Mesodermal cell (in vitro differentiated cells): ENCODE measurements at regions not wholly inside any gene's neighbourhood (a gene's known extent, or its start where the extent isn't known, plus 50 kb on each side); places are given as distances from the start of the nearest gene placed in this dataset.

Experiments used
- H3K27ac ChIP-seq: 2 replicates; pipeline ENCODE4 v1.7.0; 2013; ENCODE audit warnings: mild to moderate bottlenecking, low read depth, low read length, moderate library complexity; ENCODE audit not compliant: severe bottlenecking
- H3K36me3 ChIP-seq: 2 replicates; pipeline ENCODE4 v1.7.1; 2013; ENCODE audit warnings: mild to moderate bottlenecking, low read length, moderate library complexity; ENCODE audit not compliant: control insufficient read depth, insufficient read depth
- H3K4me1 ChIP-seq: one replicate; pipeline ENCODE4 v1.7.1; 2013; ENCODE audit warnings: mild to moderate bottlenecking, low read length; ENCODE audit not compliant: insufficient read depth, control insufficient read depth, poor library complexity, severe bottlenecking
- H3K4me3 ChIP-seq: 2 replicates; pipeline ENCODE4 v1.7.0; 2013; ENCODE audit warnings: low read length, control low read depth, mild to moderate bottlenecking; ENCODE audit not compliant: insufficient read depth, poor library complexity, severe bottlenecking; ENCODE audit errors: extremely low read depth
- H3K9me3 ChIP-seq: 2 replicates; pipeline ENCODE4 v1.7.1; 2013; ENCODE audit warnings: mild to moderate bottlenecking, low read length, moderate library complexity; ENCODE audit not compliant: control insufficient read depth
- WGBS, 2 experiments: methylation state at CpG; one replicate each; pipeline ENCODE4 v1.1.5; 2013; ENCODE audit warnings: missing lambda C conversion rate in 2 of 2; ENCODE audit not compliant: insufficient coverage in 2 of 2; 5-methylcytosine and 5-hydroxymethylcytosine counted together

- H3K27ac ChIP-seq = peak overlapping the region; percentile 90
- WGBS, 2 experiments = 60 to 71% methylated on average over 1 to 2 of the region's 4 CpGs
Observed at GRCh38 chr14:32010604-32011125, 66.4 kb upstream of the ARHGAP5 start.

GRCh38 chr14:32011225-32011624, 65.9 kb upstream of the ARHGAP5 start:
- WGBS, 2 experiments = 95 to 100% methylated on average over 2 of the region's 3 CpGs
- H3K4me3 ChIP-seq = no peak overlapping the region
- peaks cover 45% of the 10 kb centered on the region for H3K4me1 ChIP-seq
- peak overlapping the region; percentile 90 for H3K27ac ChIP-seq
- H3K9me3 ChIP-seq = no peaks in the 10 kb centered on the region
- H3K36me3 ChIP-seq = no peaks in the 10 kb centered on the region

More at GRCh38 chr14:32010604-32011125, 66.4 kb upstream of the ARHGAP5 start:
- no peaks in the 10 kb centered on the region for H3K36me3 ChIP-seq
- H3K4me3 ChIP-seq = no peak overlapping the region
- H3K9me3 ChIP-seq = no peaks in the 10 kb centered on the region
- peaks cover 49% of the 10 kb centered on the region for H3K4me1 ChIP-seq

- H3K36me3 ChIP-seq = no peaks in the 10 kb centered on the region
- H3K4me1 ChIP-seq = peaks cover 36% of the 10 kb centered on the region
- H3K4me3 ChIP-seq = no peak overlapping the region
- no peak overlapping the region for H3K27ac ChIP-seq
- H3K9me3 ChIP-seq = no peaks in the 10 kb centered on the region
Observed at GRCh38 chr14:32012062-32012461, 65.0 kb upstream of the ARHGAP5 start.

DNA sequence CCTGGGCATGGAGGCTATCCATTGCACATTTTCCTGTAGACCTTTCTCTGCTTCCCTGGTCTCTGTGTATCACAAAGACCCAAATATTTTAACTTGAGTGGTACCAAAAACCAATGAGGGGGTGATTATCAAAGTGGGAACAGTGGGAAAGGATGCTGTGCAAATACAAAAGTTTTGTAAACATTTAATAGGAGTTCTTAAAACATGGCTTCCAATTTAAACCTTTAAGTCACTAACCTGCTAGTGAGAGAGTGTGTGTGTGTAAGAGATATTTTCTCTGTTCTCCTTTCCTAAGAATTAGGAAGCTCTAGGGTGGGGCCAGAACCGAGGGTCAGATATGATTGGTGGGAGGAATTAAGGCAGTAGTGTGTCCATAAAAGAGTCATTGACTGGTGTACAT, 64.5 kb upstream of the ARHGAP5 start:
- WGBS, 2 experiments = 80 to 100% methylated on average over 1 of the region's 1 CpG
- Histone ChIP-seq H3K36me3 (no peaks in the 10 kb centered on the region), H3K9me3 (no peaks in the 10 kb centered on the region), H3K27ac (no peak overlapping the region), H3K4me3 (no peak overlapping the region), H3K4me1 (peaks cover 31% of the 10 kb centered on the region)

DNA sequence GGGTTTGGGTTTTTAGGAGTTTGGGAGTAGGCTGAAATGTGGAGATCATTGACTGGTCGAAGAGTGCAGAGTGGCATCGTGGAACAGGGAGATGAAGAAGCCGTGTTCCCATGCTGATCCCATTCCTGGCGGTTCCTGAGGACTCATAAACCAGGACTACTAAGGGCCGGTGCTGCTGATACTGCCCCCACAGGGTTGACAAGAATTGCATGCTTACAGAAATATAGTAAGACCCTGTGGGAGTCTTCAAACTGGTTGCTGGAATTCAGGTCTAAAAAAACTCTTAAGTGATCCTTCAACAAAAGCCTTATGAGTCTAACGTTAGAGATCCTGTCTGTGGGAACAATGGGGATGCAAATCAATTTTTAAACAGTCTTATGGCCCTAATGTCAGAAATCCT, 64.0 kb upstream of the ARHGAP5 start:
- H3K27ac ChIP-seq = no peak overlapping the region
- no peaks in the 10 kb centered on the region for H3K36me3 ChIP-seq
- H3K4me3 ChIP-seq = no peak overlapping the region
- H3K4me1 ChIP-seq = peaks cover 27% of the 10 kb centered on the region
- H3K9me3 ChIP-seq = no peaks in the 10 kb centered on the region
- WGBS, 2 experiments = 73 to 85% methylated on average over 5 of the region's 6 CpGs

- WGBS, 2 experiments = 85 to 100% methylated on average over 1 of the region's 1 CpG
- H3K27ac ChIP-seq = no peak overlapping the region
- peaks cover 20% of the 10 kb centered on the region for H3K4me1 ChIP-seq
- no peaks in the 10 kb centered on the region for H3K9me3 ChIP-seq
- H3K36me3 ChIP-seq = no peaks in the 10 kb centered on the region
- H3K4me3 ChIP-seq = no peak overlapping the region
Observed at GRCh38 chr14:32014057-32014456, 63.0 kb upstream of the ARHGAP5 start.

DNA sequence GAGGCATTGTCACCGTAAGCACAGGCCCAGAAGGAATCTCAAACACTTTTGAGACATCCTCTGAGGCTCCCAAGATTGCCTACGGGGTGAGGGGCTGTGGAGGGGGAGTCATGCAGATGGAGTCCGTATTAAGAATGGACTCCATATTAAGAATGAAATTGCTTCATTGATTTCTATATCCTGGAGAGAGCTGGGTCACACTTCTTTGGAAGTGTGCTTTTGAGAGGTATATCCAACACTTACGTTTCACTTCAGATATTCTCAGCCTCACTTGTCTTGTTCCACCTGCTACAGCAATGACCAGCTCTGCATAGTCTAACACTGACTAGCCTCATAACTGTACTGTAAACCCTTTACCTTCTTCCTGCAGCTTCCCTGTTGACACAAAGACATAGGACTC, 62.6 kb upstream of the ARHGAP5 start:
- no peaks in the 10 kb centered on the region for H3K9me3 ChIP-seq
- H3K27ac ChIP-seq = no peak overlapping the region
- peaks cover 16% of the 10 kb centered on the region for H3K4me1 ChIP-seq
- no peak overlapping the region for H3K4me3 ChIP-seq
- no peaks in the 10 kb centered on the region for H3K36me3 ChIP-seq
- WGBS, 2 experiments = 64 to 83% methylated on average over 3 to 4 of the region's 4 CpGs

GRCh38 chr14:32015166-32015565, 61.9 kb upstream of the ARHGAP5 start:
- no peak overlapping the region for H3K27ac ChIP-seq
- peaks cover 9% of the 10 kb centered on the region for H3K4me1 ChIP-seq
- H3K9me3 ChIP-seq = peaks cover under 1% of the 10 kb centered on the region
- 90 to 95% methylated on average over 3 to 4 of the region's 4 CpGs for WGBS, 2 experiments
- no peak overlapping the region for H3K4me3 ChIP-seq
- no peaks in the 10 kb centered on the region for H3K36me3 ChIP-seq

DNA sequence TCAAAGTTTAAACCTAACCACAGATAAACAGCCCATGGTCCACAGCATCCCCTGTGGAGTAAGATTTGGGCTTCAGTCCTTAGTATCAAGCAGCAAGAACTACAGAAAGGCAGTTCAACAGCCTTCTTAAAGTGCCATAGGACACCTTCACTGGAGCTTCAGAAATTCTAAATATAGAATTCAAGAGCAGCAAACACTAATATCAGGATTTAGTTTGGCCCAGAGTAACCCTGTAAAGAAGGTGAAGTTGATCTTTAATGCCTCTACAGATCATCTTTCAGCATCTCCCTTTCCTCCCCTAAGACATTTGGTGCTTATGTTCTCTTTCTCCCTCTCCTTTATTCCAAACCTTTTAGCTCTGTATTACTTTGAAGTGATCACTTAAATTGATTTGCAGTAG, 59.5 kb upstream of the ARHGAP5 start:
- Histone ChIP-seq H3K27ac (no peak overlapping the region), H3K9me3 (peaks cover 12% of the 10 kb centered on the region), H3K4me3 (no peak overlapping the region), H3K36me3 (no peaks in the 10 kb centered on the region), H3K4me1 (peaks cover 5% of the 10 kb centered on the region)

GRCh38 chr14:32018391-32019092, 58.6 kb upstream of the ARHGAP5 start:
- Histone ChIP-seq H3K4me1 (peaks cover 5% of the 10 kb centered on the region), H3K4me3 (no peak overlapping the region), H3K27ac (no peak overlapping the region), H3K36me3 (no peaks in the 10 kb centered on the region), H3K9me3 (peaks cover 12% of the 10 kb centered on the region)
- WGBS, 2 experiments = 69 to 100% methylated on average over 1 to 2 of the region's 3 CpGs

DNA sequence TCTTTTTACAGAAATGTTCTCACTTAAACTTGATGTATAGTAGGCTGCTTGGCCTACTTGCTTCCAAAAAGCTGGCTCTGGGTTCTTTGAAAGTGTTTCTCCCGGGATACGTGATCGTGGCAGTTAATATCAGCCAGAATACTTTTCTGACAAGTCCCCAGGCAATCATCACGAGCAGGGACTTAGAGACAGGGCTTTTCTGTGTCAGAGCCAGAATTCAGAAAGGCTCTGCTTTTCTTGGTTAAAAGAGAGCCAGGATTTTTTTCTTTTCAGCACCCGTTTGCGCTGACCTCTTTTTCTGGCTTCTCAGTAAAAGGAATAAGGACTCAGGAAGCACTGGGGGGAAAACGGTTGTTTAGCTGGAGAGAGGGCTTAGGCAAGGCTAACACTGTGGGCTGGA, 57.8 kb upstream of the ARHGAP5 start:
- no peak overlapping the region for H3K27ac ChIP-seq
- H3K9me3 ChIP-seq = peaks cover 12% of the 10 kb centered on the region
- peaks cover 5% of the 10 kb centered on the region for H3K4me1 ChIP-seq
- 74 to 78% methylated on average over 3 to 7 of the region's 7 CpGs for WGBS, 2 experiments
- H3K4me3 ChIP-seq = no peak overlapping the region
- H3K36me3 ChIP-seq = no peaks in the 10 kb centered on the region
